Stomach (tissue), 4 donors: ENCODE measurements at regions not wholly inside any gene's neighbourhood (a gene's known extent, or its start where the extent isn't known, plus 50 kb on each side); places are given as distances from the start of the nearest gene placed in this dataset.

Source experiments
- EP300 ChIP-seq: sonication (generic); formaldehyde crosslinking; IDR thresholded peaks from one replicate; pipeline ENCODE4 v1.6.1; 2017; ENCODE audit warnings: antibody characterized with exemption
- POLR2A ChIP-seq, 4 donors: fragments of 450-650 bp; IDR thresholded peaks; one replicate each; pipeline ENCODE4 v1.6.1; 2016; ENCODE audit warnings: antibody characterized with exemption in 4 of 4, control low read depth in 2 of 4, mild to moderate bottlenecking in 1 of 4, moderate library complexity in 1 of 4
- TF ChIP-seq, protein P1 (sequence below), 7 experiments: fragments of 450-650 bp in 4 of 7; fragments of 200-600 bp in 3 of 7; sonication (generic) in 3 of 7; IDR thresholded peaks; one replicate each; pipeline ENCODE4 v1.5.1; 2016 to 2019; ENCODE audit warnings: antibody characterized with exemption in 7 of 7, control low read depth in 2 of 7, mild to moderate bottlenecking in 1 of 7

DNA sequence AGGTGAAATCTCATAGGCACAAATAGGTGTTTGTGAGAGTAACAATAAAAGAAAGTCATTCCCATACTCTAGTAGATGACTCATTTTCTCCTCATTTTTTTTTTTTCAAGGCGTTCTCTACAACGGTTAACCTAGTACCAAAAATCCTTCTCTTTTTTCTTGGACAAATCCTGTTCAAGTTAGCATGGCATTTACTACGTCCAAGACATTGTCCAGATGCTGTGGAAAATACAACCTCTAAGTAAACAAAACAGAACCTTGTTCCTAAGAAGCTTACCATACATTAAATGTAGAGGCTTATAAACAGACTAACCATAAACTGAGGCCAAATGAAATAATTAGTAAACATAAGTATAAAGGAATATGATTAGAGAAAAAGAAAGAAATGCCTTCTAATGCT, 76.2 kb upstream of the RGS4 start:
- TF ChIP-seq POLR2A (IDR thresholded peaks at IDR 0.05) (no peak), EP300 (no peak)
- TF ChIP-seq, protein P1, sequence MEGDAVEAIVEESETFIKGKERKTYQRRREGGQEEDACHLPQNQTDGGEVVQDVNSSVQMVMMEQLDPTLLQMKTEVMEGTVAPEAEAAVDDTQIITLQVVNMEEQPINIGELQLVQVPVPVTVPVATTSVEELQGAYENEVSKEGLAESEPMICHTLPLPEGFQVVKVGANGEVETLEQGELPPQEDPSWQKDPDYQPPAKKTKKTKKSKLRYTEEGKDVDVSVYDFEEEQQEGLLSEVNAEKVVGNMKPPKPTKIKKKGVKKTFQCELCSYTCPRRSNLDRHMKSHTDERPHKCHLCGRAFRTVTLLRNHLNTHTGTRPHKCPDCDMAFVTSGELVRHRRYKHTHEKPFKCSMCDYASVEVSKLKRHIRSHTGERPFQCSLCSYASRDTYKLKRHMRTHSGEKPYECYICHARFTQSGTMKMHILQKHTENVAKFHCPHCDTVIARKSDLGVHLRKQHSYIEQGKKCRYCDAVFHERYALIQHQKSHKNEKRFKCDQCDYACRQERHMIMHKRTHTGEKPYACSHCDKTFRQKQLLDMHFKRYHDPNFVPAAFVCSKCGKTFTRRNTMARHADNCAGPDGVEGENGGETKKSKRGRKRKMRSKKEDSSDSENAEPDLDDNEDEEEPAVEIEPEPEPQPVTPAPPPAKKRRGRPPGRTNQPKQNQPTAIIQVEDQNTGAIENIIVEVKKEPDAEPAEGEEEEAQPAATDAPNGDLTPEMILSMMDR (IDR thresholded peaks at IDR 0.05) = no peak
